HFFc6 (cell line): ENCODE measurements at regions not wholly inside any gene's neighbourhood (a gene's known extent, or its start where the extent isn't known, plus 50 kb on each side); places are given as distances from the start of the nearest gene placed in this dataset.

Source experiments
- DNase-seq: peaks from one replicate; pipeline ENCODE4 v3.0.0-alpha.2; 2018
- H3K27ac Mint-ChIP-seq: 2 replicates; pipeline ENCODE4 v1.8.0; 2020; ENCODE audit warnings: mild to moderate bottlenecking, mixed read lengths
- H3K27me3 Mint-ChIP-seq: 2 replicates; pipeline ENCODE4 v1.8.0; 2021; ENCODE audit warnings: mild to moderate bottlenecking, moderate library complexity, mixed read lengths; ENCODE audit not compliant: insufficient read depth
- H3K36me3 Mint-ChIP-seq: 2 replicates; pipeline ENCODE4 v1.8.0; 2021; ENCODE audit warnings: low read depth, mixed read lengths
- H3K4me1 Mint-ChIP-seq: 2 replicates; pipeline ENCODE4 v1.8.0; 2020; ENCODE audit warnings: low read depth, mixed read lengths
- H3K4me3 Mint-ChIP-seq: 2 replicates; pipeline ENCODE4 v1.8.0; 2020; ENCODE audit warnings: mild to moderate bottlenecking, moderate library complexity, mixed read lengths
- H3K9me3 Mint-ChIP-seq: 2 replicates; pipeline ENCODE4 v1.8.0; 2020; ENCODE audit warnings: mild to moderate bottlenecking, mixed read lengths
- TF ChIP-seq, protein P1 (sequence below): fragments of 200-600 bp; sonication (generic); IDR thresholded peaks from 2 replicates; pipeline ENCODE4 v1.5.0; 2021; ENCODE audit warnings: antibody characterized with exemption, mild to moderate bottlenecking

DNA sequence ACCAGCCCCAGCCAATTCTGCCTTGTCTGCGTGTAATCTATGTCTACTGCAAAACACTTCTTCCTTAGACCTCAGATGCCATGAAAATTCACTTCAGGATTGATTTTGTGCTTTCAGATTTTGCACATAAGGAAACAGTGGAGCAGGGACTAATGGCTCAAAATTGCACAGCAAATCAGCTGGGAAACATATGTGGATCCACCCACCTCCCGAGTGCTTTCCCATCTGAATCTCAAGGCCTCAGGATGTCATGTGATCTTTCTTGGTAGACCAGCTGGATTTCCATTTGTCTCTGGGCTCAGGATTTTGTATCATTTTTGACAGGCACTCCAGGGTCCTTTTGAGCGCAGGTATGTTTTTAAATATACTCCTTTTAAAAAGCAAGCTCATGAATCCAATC, 158.6 kb downstream of the MIS18A start:
- TF ChIP-seq, protein P1, sequence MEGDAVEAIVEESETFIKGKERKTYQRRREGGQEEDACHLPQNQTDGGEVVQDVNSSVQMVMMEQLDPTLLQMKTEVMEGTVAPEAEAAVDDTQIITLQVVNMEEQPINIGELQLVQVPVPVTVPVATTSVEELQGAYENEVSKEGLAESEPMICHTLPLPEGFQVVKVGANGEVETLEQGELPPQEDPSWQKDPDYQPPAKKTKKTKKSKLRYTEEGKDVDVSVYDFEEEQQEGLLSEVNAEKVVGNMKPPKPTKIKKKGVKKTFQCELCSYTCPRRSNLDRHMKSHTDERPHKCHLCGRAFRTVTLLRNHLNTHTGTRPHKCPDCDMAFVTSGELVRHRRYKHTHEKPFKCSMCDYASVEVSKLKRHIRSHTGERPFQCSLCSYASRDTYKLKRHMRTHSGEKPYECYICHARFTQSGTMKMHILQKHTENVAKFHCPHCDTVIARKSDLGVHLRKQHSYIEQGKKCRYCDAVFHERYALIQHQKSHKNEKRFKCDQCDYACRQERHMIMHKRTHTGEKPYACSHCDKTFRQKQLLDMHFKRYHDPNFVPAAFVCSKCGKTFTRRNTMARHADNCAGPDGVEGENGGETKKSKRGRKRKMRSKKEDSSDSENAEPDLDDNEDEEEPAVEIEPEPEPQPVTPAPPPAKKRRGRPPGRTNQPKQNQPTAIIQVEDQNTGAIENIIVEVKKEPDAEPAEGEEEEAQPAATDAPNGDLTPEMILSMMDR, result no peak
- Mint-ChIP-seq H3K27ac (no peak overlapping the region), H3K27me3 (0 out of 2 replicates have a peak, but pooled peaks cover 1% of the 10 kb centered on the region), H3K4me1 (no peaks in the 10 kb centered on the region), H3K36me3 (peaks cover 4% of the 10 kb centered on the region; the same call in 1 of the 2 replicates), H3K4me3 (no peak overlapping the region), H3K9me3 (peaks cover 53% of the 10 kb centered on the region)
- no peak for DNase-seq

DNA sequence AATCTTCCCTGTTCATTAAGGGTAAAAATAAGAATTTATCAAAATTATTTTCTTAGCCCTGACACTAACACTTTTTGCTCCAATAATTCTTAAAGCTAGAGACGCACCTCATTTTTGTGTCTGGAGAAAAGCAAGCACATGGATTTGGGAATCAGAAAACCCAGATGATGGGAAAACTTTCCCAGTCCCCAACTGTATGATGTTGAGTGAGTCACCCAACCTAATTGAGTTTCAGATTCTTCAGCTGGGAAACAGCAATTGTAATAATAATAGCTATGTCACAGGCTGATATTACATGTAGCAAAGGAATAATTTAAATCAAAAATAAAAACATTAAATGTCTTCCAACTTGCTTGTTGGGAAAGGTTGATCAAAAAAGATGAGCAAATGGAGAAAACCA, 159.0 kb downstream of the MIS18A start:
- peaks cover 4% of the 10 kb centered on the region; the same call in 1 of the 2 replicates for H3K36me3 Mint-ChIP-seq
- no peaks in the 10 kb centered on the region for H3K4me1 Mint-ChIP-seq
- H3K27ac Mint-ChIP-seq, result no peak overlapping the region
- TF ChIP-seq, protein P1, result no peak
- H3K9me3 Mint-ChIP-seq, result peaks cover 55% of the 10 kb centered on the region
- no peak for DNase-seq
- 0 out of 2 replicates have a peak, but pooled peaks cover 1% of the 10 kb centered on the region for H3K27me3 Mint-ChIP-seq
- no peak overlapping the region for H3K4me3 Mint-ChIP-seq

DNA sequence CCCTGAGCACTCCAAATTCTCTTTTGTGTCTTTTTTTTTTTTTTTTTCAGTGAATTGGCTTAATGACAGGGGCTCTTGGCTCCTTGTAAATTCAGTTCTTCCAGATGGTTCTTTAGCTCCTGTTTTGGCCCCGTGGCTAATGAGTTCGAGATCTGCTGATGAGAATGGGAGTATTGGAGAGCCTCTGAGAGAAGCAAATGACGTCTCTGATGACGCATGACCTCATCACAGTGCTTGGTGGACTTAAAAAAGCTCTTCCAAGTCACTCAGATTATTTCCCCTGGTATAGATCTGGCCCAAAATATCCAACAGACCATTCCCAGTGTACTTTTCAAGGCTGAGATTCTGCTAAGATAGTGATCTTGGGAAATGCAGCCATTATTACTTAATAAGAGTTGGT, 159.5 kb downstream of the MIS18A start:
- no peak for DNase-seq
- Mint-ChIP-seq H3K9me3 (peaks cover 55% of the 10 kb centered on the region), H3K27me3 (0 out of 2 replicates have a peak, but pooled peaks cover 1% of the 10 kb centered on the region), H3K27ac (no peak overlapping the region), H3K4me3 (no peak overlapping the region), H3K4me1 (no peaks in the 10 kb centered on the region), H3K36me3 (peaks cover 4% of the 10 kb centered on the region; the same call in 1 of the 2 replicates)
- TF ChIP-seq, protein P1, result no peak

DNA sequence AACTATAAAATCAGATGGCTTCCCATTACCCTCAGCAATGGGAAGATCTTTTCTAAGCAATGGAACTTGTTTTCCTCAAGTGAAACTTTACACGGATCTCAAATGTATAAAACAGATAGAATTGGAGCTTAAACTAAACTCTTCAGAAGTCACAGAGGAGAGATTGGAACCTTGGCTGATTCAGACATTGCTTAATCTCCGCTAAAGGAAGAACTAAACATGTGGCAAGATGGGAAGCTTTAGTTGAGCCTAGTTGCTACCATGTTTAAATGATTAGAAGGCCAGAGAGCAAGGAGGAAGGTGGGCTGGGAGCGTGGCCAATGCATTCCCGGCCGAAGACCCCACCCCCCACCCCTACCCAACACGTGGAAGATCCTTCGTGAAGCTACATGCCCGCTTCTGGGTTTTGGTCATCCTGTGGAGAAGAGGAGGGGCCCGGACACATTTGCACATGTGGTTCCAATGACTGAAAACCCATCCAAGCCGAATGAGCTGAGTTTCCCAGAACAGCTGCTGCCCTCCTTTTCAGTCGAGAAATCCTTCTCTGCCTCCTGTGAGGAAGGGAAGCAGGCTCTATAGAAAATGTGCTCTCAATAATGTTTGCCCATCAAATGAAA, 164.3 kb downstream of the MIS18A start:
- no peaks in the 10 kb centered on the region for H3K4me1 Mint-ChIP-seq
- DNase-seq, result no peak
- no peak overlapping the region for H3K27ac Mint-ChIP-seq
- TF ChIP-seq, protein P1, result no peak
- H3K9me3 Mint-ChIP-seq, result peaks cover 48% of the 10 kb centered on the region
- H3K27me3 Mint-ChIP-seq, result no peaks in the 10 kb centered on the region; the same call in 1 of the 2 replicates
- H3K4me3 Mint-ChIP-seq, result no peak overlapping the region
- H3K36me3 Mint-ChIP-seq, result no peaks in the 10 kb centered on the region; the same call in 1 of the 2 replicates

DNA sequence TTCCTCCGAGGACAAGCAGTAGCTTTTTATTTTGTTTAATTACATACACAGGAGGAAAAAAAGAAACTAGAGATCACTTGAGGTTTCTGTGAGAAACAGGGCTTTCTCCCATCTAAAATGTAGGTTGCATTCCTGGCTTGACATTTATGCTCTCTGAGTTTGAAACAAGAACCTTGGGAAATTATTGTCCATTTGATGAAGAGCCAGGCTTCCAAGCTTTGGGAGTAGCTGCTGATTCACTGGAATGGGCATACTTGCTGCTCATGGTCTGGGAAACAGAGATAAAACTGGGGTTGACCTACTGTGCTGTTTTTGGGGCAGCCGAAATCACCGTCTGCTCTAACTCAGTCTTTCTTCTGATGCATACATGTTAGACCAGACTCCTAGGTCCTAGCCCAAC, 165.4 kb downstream of the MIS18A start:
- Mint-ChIP-seq H3K4me3 (no peak overlapping the region), H3K36me3 (no peaks in the 10 kb centered on the region), H3K27ac (no peak overlapping the region), H3K4me1 (no peaks in the 10 kb centered on the region), H3K27me3 (no peaks in the 10 kb centered on the region; the same call in 1 of the 2 replicates), H3K9me3 (peaks cover 51% of the 10 kb centered on the region)
- no peak for DNase-seq
- TF ChIP-seq, protein P1, result no peak
